ENCODE measurements at regions not wholly inside any gene's neighbourhood (a gene's known extent, or its start where the extent isn't known, plus 50 kb on each side); places are given as distances from the start of the nearest gene placed in this dataset.

DNA sequence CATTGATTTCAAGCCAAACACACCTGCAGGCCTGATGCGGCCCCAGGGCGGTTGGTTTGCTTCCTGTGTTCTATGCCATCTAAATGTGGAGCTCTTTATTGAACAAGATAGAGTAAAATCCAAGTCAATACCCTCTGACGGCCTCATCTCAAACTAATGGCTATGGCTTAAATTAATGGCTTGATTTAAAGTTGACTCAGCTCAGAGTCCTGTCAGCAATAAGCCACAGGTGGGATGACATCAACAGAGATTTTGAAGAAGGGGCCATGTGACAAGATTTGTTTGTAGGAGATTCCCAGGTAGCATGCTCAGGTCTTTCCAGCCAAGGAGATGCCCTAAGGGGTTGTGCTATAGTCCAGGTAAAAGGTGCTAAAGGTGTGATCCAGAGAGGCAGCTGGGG is 66.7 kb upstream of the ZNF32 start:
- DNase-seq (ENCODE audit: low read depth) = no peak
- no peak overlapping the region for H3K4me3 ChIP-seq (ENCODE audit: low read depth, low read length)
- no peak for TF ChIP-seq CTCF (IDR thresholded peaks at IDR 0.05; ENCODE audit: low read depth, low read length, missing control alignments)

GRCh38 chr10:43712821-43713584 is 64.3 kb upstream of the ZNF32 start:
- no peak for DNase-seq (ENCODE audit: low read depth)
- TF ChIP-seq CTCF (IDR thresholded peaks at IDR 0.05; ENCODE audit: low read depth, low read length, missing control alignments) = no peak
- no peak overlapping the region for H3K4me3 ChIP-seq (ENCODE audit: low read depth, low read length)

GRCh38 chr10:43710772-43711471 is 62.2 kb upstream of the ZNF32 start:
- DNase-seq (ENCODE audit: low read depth) = no peak
- TF ChIP-seq CTCF (IDR thresholded peaks at IDR 0.05; ENCODE audit: low read depth, low read length, missing control alignments) = no peak
- no peak overlapping the region for H3K4me3 ChIP-seq (ENCODE audit: low read depth, low read length)

DNA sequence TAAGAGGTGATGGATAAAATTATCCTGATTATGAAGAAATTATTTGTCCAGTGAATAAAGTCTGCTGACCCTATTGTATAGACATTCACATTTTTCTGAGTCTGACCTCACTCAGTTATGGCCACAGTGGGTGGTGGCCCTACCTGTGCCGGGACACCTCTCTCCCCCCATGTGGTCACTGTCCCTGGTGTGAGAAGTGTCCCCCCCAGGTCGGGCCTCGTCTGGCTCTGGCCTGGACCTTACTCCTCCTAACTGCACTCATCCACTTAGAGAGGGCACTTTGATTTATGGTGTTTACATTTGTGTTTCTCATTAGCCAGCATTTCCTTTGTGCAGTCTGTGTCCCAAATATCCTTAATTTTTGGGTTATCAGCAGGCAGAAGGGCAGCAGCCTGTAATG is 59.6 kb upstream of the ZNF32 start:
- no peak for TF ChIP-seq CTCF (IDR thresholded peaks at IDR 0.05; ENCODE audit: low read depth, low read length, missing control alignments)
- no peak for DNase-seq (ENCODE audit: low read depth)
- no peak overlapping the region for H3K4me3 ChIP-seq (ENCODE audit: low read depth, low read length)

GRCh38 chr10:43707770-43708169 is 59.1 kb upstream of the ZNF32 start:
- DNase-seq (ENCODE audit: low read depth) = no peak
- TF ChIP-seq CTCF (IDR thresholded peaks at IDR 0.05; ENCODE audit: low read depth, low read length, missing control alignments) = no peak
- no peak overlapping the region for H3K4me3 ChIP-seq (ENCODE audit: low read depth, low read length)

GRCh38 chr10:43706166-43706565 is 57.5 kb upstream of the ZNF32 start:
- no peak for TF ChIP-seq CTCF (IDR thresholded peaks at IDR 0.05; ENCODE audit: low read depth, low read length, missing control alignments)
- DNase-seq (ENCODE audit: low read depth) = no peak
- H3K4me3 ChIP-seq (ENCODE audit: low read depth, low read length) = no peak overlapping the region

All from GM12864 (cell line).